ENCODE measurements at regions not wholly inside any gene's neighbourhood (a gene's known extent, or its start where the extent isn't known, plus 50 kb on each side); places are given as distances from the start of the nearest gene placed in this dataset.

GRCh38 chr7:25886387-25887240 is 265.4 kb upstream of the NFE2L3 start:
- no peak for TF ChIP-seq CTCF (IDR thresholded peaks at IDR 0.05)
- TF ChIP-seq POLR2A (IDR thresholded peaks at IDR 0.05): no peak
